SK-N-SH treated with all-trans-retinoic acid at 6 μM for 48 hours (cell line): ENCODE measurements at regions not wholly inside any gene's neighbourhood (a gene's known extent, or its start where the extent isn't known, plus 50 kb on each side); places are given as distances from the start of the nearest gene placed in this dataset.

Experiments used
- ATAC-seq: fragments of 200-7000 bp; cut with Tn5 transposase; 3 replicates; pipeline ENCODE4 v1.9.1; 2020; ENCODE audit warnings: mild to moderate bottlenecking, moderate library complexity
- BACH2 ChIP-seq: fragments of 250-450 bp; sonication (Bioruptor Pico); IDR thresholded peaks from 2 replicates; pipeline ENCODE4 v1.9.0; 2021; ENCODE audit warnings: mild to moderate bottlenecking, borderline replicate concordance
- CREB5 ChIP-seq: fragments of 250-450 bp; sonication (Bioruptor Pico); IDR thresholded peaks from 2 replicates; pipeline ENCODE4 v1.5.1; 2020; ENCODE audit warnings: low read depth, mild to moderate bottlenecking, moderate library complexity
- CSDC2 ChIP-seq: fragments of 250-450 bp; sonication (Bioruptor Pico); IDR thresholded peaks from 2 replicates; pipeline ENCODE4 v1.5.0; 2020; ENCODE audit warnings: mild to moderate bottlenecking, moderate library complexity
- CSRNP3 ChIP-seq: fragments of 250-450 bp; sonication (Bioruptor Pico); IDR thresholded peaks from 2 replicates; pipeline ENCODE4 v1.5.1; 2021; ENCODE audit warnings: mild to moderate bottlenecking, moderate library complexity
- ESRRG ChIP-seq: fragments of 250-450 bp; sonication (Bioruptor Pico); IDR thresholded peaks from 2 replicates; pipeline ENCODE4 v1.6.1; 2021; ENCODE audit warnings: mild to moderate bottlenecking
- GLIS3 ChIP-seq: fragments of 250-450 bp; sonication (Bioruptor Pico); IDR thresholded peaks from 2 replicates; pipeline ENCODE4 v1.5.0; 2020; ENCODE audit warnings: mild to moderate bottlenecking, moderate library complexity
- ISL1 ChIP-seq: fragments of 250-450 bp; sonication (Bioruptor Pico); IDR thresholded peaks from 2 replicates; pipeline ENCODE4 v2.1.2; 2022; ENCODE audit warnings: mild to moderate bottlenecking, moderate library complexity
- OSR1 ChIP-seq: fragments of 250-450 bp; sonication (Bioruptor Pico); IDR thresholded peaks from 2 replicates; pipeline ENCODE4 v1.8.0; 2022; ENCODE audit warnings: moderate library complexity, mild to moderate bottlenecking, inconsistent platforms
- PATZ1 ChIP-seq: fragments of 250-450 bp; sonication (Bioruptor Pico); IDR thresholded peaks from 2 replicates; pipeline ENCODE4 v1.8.0; 2020; ENCODE audit warnings: mild to moderate bottlenecking, moderate library complexity, borderline replicate concordance
- POU6F1 ChIP-seq: fragments of 250-450 bp; sonication (Bioruptor Pico); IDR thresholded peaks from 2 replicates; pipeline ENCODE4 v1.8.0; 2021; ENCODE audit warnings: low read depth, mild to moderate bottlenecking, moderate library complexity, borderline replicate concordance
- RARB ChIP-seq: fragments of 250-450 bp; sonication (Bioruptor Pico); IDR thresholded peaks from 2 replicates; pipeline ENCODE4 v1.8.0; 2021; ENCODE audit warnings: mild to moderate bottlenecking, moderate library complexity
- SNAI2 ChIP-seq: fragments of 250-450 bp; sonication (Bioruptor Pico); IDR thresholded peaks from 2 replicates; pipeline ENCODE4 v1.5.0; 2020; ENCODE audit warnings: mild to moderate bottlenecking, moderate library complexity
- TSHZ2 ChIP-seq: fragments of 250-450 bp; sonication (Bioruptor Pico); IDR thresholded peaks from 2 replicates; pipeline ENCODE4 v1.5.0; 2020; ENCODE audit warnings: mild to moderate bottlenecking, moderate library complexity
- ZC3H10 ChIP-seq: fragments of 250-450 bp; sonication (Bioruptor Pico); IDR thresholded peaks from 2 replicates; pipeline ENCODE4 v1.5.1; 2021; ENCODE audit warnings: mild to moderate bottlenecking, moderate library complexity
- ZFP30 ChIP-seq: fragments of 450-650 bp; formaldehyde crosslinking; IDR thresholded peaks from 2 replicates; pipeline ENCODE4 v1.5.0; 2022; ENCODE audit warnings: mild to moderate bottlenecking, moderate library complexity
- ZNF565 ChIP-seq: fragments of 450-650 bp; formaldehyde crosslinking; conservative IDR thresholded peaks from 2 replicates; pipeline ENCODE4 v1.5.0; 2020; ENCODE audit warnings: low read depth, mild to moderate bottlenecking, moderate library complexity
- ZNF70 ChIP-seq: fragments of 450-650 bp; formaldehyde crosslinking; IDR thresholded peaks from 2 replicates; pipeline ENCODE4 v1.5.0; 2020; ENCODE audit warnings: mild to moderate bottlenecking, moderate library complexity
- ZNF8 ChIP-seq: fragments of 450-650 bp; formaldehyde crosslinking; IDR thresholded peaks from 2 replicates; pipeline ENCODE4 v1.5.0; 2020; ENCODE audit warnings: mild to moderate bottlenecking, moderate library complexity

- no peak for TF ChIP-seq OSR1 (CRISPR knock-in tag)
- TF ChIP-seq ESRRG: no peak
- no peak for TF ChIP-seq SNAI2 (CRISPR knock-in tag)
- no peak for TF ChIP-seq RARB (CRISPR knock-in tag)
- TF ChIP-seq PATZ1: no peak
- no peak for TF ChIP-seq ZNF565 (CRISPR knock-in tag)
- TF ChIP-seq CREB5: no peak
- no peak for TF ChIP-seq BACH2 (CRISPR knock-in tag)
- no peak for TF ChIP-seq ZNF70
- TF ChIP-seq ZNF8: no peak
- TF ChIP-seq ZC3H10 (CRISPR knock-in tag): no peak
- TF ChIP-seq CSRNP3: no peak
- no peak for ATAC-seq
These were observed 473.2 kb upstream of the TECRL start for GRCh38 chr4:64882311-64883086.

GRCh38 chr4:64880557-64880956 is 471.3 kb upstream of the TECRL start:
- ATAC-seq: no peak
- no peak for TF ChIP-seq CSRNP3
- no peak for TF ChIP-seq GLIS3 (CRISPR knock-in tag)
- no peak for TF ChIP-seq CSDC2 (CRISPR knock-in tag)

- TF ChIP-seq ZNF8: no peak
- no peak for TF ChIP-seq SNAI2 (CRISPR knock-in tag)
- TF ChIP-seq ZC3H10 (CRISPR knock-in tag): no peak
- no peak for TF ChIP-seq ZFP30 (CRISPR knock-in tag)
- no peak for TF ChIP-seq RARB (CRISPR knock-in tag)
- no peak for TF ChIP-seq OSR1 (CRISPR knock-in tag)
- TF ChIP-seq POU6F1: no peak
- TF ChIP-seq TSHZ2 (CRISPR knock-in tag): no peak
- no peak for TF ChIP-seq CSDC2 (CRISPR knock-in tag)
- TF ChIP-seq, all 23 proteins: peak for 0
- no peak for ATAC-seq
These were observed 466.8 kb upstream of the TECRL start for GRCh38 chr4:64876021-64876420.

GRCh38 chr4:64870558-64870957 is 461.3 kb upstream of the TECRL start:
- ATAC-seq: no peak
- TF ChIP-seq CSRNP3 (no peak), ISL1 (no peak)
